HG03135 (cell line): ENCODE measurements at regions not wholly inside any gene's neighbourhood (a gene's known extent, or its start where the extent isn't known, plus 50 kb on each side); places are given as distances from the start of the nearest gene placed in this dataset.

ENCODE experiments used
- ATAC-seq: cut with Tn5 transposase; IDR thresholded peaks from one replicate; pipeline ENCODE4 v1.9.1; 2021; ENCODE audit warnings: mild to moderate bottlenecking, moderate library complexity; ENCODE audit not compliant: unreplicated experiment

DNA sequence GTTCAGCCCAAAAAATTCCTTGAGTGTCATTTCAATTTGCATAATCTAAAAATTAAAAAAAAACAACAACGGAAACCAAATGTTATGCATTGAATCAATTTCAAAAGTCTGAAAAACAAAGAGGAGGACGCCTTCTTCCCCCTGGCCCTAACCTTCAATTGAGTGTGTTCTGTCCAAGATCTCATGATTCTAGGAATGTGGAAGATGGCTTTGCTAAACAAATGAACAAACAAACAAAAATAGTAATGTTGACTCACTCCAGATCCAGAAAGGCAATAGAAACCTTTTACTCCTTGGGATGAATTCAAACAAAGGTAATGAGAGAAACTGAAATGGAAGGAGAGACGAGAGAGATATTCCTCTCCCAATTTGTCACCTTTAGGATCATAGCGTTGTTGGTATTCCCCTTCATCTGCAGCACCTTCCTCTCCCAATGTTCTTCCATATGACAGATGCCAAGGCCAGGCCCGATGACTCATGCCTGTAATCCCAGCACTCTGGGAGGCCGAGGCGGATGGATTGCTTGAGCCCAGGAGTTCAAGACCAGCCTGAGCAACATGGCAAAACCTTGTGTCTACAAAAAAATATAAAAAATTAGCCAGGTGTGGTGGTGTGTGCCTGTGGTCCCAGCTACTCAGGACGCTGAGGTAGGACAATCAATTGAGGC is 109.2 kb upstream of the ADGRF1 start:
- no peak for ATAC-seq

DNA sequence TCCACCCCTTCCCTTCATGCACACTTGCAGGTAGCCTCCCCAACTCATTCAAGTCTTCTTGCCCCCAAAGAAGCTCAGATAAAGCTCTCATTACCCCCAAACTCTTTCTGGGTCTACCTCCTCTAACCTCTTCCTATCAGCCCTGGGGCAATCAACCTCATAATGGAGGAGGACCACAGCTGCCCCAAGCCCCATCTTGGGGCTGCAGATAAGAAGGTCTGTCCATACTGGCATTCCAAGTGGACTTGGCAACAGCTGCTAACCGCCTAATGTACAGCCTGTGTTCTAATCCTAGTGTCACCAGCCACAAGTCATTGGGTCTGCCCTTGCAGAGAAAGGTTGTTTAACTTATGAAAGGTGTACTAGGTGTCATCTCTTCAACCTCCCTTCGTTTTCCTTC is 107.4 kb upstream of the ADGRF1 start:
- ATAC-seq = no peak

DNA sequence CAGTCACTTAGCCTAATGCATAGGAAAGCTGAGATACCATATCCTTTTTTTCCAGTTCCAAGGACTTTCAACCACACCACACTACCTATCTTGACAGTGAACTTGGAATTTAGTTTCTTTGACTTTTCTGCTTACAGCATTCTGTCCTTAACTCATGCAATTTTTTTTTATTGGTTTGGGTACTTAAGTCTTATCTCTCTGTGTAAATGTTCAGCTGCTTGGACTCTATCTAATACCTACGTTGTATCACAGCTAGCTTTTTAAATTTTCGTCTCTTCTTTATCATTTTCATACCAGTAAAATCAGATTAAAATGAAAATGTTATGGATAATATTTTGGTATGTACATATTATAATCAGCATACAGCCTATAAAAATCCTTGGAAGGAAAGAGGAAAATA is 106.9 kb upstream of the ADGRF1 start:
- no peak for ATAC-seq

DNA sequence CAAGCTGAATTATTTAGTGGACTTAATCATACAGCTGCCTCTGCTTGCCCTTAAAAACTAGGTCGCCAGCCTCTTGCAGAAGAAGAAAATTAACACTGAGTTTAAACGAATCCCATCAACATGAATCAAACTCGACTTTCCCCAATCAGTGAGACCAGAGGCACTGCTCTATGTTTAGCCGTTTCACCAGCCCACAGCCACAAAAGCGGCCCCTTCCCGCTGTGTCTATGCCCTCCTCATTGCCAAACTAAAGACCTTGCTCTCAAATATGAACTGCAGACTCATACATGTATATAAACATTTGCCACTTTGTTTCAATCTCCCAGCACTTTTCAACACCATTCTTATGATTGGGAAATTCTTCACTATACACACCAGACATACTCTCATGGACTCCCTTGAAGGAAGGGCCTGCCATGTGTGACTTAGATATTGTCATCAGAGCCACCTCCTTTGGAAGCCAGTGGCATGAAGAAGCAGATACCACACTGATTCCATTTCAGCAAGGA is 105.8 kb upstream of the ADGRF1 start:
- ATAC-seq = no peak

DNA sequence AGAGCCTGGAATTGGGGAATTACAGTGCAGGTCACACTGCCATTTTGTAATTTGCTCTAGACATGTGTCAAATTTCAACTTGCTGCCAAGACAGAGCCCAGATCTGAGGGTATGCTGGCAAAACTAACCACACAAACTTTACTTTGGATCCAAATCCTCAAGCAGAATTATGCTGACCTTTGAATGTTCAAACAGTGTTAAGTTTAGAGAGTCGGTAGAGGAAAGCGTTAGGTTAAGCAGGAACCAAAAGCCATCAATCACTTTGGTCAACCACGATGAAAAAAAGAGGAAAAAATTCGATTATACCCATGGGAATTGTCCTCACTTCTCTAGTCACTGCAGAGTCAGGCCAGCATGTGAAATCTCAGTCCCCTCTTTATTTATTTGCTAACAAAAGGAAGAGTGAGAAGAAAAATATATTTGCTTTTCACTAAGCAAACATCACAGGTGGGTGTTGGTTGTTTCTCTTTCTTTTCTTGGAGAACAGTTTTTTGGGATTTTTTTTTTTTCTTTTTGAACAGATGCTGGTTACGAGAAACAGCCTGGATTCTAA is 105.1 kb upstream of the ADGRF1 start:
- no peak for ATAC-seq

DNA sequence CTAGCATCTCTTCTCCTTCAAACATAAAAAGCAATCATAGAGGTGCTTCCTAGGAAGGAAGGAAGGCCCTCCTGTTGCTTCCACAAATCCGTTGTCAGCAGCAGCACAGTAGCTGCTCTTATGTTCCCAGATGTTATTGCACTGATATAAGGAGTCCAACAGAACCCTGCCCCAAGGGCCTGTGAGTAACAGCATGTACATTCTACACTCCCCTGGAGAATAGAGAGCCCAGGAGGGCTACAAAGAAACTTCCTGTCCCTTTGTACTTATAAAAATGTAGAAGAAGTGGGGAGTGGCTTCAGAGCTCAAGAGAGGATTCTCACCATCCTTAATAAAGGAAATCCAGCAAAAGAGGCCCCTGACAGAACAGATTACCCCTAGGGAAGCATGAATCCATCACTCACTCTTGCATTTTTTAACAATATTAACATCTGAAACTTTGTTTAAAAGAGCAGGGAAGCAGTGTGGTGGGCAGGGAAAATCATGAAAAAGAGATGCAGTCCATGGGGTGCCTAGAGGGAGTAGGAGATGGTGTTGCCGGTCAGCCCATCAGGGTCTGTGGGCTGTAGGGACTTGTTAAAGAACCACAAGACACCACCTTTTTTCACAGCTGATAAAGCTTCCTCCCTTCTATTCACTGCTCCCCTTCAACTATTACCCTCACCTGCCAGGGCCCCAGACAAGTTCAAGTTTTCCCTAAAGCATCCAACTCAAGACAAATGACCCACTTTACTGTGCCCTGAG is 104.5 kb upstream of the ADGRF1 start:
- no peak for ATAC-seq

DNA sequence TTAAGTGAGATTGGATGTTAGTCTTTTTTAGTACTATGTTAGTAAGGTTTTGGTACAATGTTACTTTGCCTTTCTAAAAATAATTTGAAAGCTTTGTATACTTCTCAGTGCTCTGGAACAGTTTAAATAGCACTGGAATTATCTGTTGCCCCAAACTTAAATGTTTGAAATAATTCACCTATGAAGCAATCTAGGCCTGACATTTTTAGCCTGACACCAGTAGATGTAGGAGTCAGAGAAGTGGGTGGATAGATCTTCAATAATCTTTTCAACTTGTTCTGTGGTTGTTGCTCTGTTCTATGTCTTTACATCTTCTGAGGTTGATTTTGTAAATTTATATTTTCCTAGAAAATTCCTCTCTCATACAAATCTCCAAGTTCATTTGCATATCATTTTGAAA is 103.1 kb upstream of the ADGRF1 start:
- no peak for ATAC-seq

DNA sequence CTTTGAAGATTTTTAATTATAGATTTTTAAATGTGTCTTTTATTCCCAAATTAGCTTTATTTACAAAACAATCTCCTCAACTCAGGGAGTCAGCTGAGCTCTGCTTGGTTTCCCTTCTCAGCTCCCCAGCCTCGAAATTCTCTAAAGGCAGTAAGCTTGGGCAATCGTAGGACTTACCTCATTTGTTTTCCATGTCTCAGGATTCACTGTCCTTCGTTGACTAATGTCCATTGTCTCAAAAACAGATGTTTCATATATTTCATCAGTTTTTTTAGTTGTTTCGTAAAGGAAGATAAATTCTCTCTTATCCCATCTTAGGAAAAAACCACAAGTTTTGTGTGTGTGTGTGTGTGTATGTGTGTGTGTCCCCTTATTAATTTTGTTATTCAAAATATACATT is 102.2 kb upstream of the ADGRF1 start:
- ATAC-seq = no peak

DNA sequence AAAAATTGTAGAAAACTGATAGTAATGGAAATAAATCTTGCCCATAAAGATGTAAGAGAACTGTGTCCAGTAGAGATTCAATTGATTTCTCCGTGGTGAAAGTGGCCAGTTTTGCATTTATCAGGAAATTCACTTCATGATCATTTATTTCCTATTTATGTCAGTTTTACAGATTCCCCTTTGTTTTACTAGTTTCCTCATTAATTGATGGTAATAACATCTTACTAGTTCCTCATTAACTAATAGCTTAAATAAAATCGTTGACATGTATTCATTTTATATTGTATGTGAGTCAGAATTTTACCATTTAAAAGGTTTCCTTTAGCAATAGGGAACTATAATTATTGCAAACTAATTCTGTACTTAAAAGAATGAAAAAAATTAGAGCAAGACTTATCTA is 99.8 kb upstream of the ADGRF1 start:
- no peak for ATAC-seq

DNA sequence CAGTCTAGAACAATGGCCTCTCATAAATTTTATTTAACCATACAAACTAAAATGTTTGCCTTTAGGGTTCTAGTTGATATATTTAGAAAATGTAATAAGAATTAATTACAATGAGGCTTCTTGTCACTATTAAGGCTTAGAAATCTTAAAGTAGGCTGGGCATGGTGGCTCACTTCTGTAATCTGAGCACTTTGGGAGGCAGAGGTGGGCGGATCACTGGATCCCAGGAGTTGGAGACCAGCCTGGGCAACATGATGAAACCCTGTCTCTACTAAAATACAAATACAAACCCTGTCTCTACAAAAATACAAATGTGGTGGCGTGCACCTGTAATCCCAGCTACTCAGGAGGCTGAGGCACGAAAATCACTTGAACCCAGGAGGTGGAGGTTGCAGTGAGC is 99.0 kb upstream of the ADGRF1 start:
- no peak for ATAC-seq

DNA sequence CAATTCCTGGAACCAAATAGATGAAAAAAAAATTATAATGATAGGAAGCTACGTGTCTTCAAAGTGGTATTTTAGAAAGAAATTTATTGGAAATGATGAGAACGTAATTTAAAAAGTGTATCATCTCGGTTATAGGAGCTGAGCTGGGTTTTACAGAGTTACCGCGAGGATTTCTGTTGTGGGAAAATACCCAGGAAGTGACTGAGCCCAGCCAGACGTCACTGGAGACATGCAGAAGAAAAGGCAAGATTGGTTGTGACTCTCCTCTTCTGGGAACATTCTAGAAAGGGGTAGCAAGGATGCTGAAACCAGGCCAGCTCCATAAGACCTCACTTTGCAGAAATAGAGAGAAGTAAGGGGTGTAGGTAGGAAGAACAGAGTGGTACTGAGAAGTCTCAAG is 95.9 kb upstream of the ADGRF1 start:
- ATAC-seq = no peak

DNA sequence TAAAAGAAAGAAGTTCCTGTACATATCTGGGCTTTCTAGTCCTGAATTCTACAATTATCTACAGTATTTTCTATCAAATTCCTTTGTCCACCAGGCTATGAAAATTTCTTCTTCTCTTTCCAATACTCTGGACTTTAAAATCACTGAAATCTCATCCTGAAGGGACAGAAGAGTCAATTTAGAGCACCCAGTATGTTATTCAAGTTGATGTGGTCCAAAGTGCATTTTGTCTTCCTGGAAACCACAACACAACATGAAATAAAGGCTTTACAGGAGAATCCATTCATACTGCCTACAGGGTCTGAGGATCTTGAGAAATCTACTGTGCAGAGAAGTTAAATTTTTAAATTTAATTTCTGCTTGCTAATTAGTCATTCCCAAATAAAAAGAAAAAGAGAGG is 94.9 kb upstream of the ADGRF1 start:
- ATAC-seq = no peak

DNA sequence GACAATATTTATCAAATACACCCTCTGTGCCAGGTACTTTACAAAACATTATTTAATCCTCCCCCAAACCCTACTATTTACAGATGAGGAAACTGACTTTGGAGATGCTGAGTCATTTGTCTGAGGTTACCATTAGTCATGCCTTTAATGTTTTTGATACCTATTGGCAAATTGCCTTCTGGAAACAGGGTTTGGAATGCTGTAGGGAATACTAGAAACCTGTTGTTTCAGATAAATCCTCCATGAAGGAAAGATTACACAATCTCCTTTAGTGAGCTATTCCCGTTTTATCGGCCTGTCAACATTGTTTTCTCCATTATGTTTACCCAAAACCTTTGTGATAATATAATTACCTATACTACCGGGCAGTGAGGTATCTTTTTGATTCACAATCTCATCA is 93.6 kb upstream of the ADGRF1 start:
- ATAC-seq = no peak

DNA sequence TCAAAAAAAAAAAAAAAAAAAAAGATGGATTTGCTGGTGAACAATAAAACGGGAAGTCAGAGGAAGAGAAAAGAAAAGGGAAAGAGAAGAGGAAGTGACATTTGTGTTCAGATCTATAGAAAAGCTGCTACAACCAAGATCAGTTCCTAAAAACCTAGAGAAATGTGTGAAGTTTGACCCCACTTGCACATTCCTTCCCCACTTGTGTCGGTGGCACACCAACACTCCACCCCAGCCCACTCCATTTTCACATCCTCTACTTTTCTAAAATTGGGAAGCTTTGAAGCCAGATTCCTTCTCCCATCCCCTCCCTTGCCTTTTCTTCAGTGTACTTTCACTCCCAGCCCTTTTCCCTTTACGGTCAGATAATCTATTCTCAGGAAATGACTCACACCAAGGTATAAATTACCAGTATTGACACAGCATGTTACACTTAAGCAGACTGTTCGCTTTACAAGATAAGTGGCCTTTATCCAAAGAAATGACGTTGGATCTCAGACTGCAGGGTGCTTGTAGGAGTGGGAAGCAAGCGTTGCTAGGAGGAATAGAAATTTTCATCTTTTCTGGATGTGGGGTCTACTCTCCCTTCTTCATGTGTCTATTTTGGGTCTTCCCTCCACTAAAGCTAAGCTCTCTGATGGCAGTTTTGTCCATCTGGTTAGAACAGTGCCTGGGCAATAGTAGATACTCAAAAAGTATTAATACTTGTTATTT is 92.5 kb upstream of the ADGRF1 start:
- no peak for ATAC-seq

DNA sequence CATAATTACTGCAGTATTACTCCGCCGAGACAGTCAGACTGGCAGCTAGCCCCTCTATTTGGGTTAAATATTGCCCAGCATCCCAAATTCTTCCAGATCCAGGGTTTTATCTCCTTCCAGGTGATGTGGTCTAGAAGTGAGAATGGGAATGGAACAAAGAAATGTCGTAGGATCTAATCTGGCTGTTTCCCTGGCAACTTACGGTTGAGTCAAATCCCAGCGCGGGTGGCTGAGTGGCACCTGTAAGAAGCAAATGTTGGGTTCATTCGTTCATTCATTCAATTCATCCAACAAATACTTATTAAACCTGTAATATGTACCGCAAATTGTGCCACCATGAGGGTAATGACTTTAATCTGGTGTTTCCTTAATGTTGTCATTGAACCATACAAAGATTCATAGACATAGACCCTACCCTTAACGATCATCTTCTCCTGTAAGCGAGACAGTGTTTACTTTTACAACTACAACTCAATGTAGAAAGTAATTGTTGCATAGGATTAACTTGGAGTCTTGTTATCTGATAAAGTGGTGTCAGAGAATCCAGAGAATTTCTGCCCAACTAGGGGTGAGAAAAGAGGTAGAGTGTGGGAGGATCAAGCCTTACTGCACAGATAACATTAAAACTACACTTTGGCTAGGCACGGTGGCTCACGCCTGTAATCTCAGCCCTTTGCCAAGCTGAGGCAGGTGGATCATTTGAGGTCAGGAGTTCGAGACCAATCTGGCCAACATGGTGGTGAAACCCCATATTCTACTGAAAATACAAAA is 91.3 kb upstream of the ADGRF1 start:
- no peak for ATAC-seq

DNA sequence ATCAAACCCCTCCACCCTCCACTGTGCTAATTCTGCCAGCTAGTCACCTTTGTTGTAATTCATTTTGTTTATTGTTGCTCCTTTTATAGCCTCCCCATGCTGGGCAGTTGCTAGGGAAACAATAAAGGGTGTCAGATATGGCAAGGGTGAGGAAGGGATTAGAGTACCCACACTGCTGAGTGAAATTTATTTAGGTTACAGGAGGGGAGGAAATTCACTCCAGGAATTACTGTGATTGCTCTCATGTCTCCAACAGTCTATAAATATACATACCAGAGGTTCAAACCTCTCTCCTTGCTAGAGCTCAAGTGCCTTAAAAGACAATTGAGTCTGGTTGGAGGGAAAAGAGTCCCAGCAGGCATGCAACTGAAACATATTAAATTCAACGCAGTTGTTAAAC is 90.6 kb upstream of the ADGRF1 start:
- ATAC-seq = no peak

DNA sequence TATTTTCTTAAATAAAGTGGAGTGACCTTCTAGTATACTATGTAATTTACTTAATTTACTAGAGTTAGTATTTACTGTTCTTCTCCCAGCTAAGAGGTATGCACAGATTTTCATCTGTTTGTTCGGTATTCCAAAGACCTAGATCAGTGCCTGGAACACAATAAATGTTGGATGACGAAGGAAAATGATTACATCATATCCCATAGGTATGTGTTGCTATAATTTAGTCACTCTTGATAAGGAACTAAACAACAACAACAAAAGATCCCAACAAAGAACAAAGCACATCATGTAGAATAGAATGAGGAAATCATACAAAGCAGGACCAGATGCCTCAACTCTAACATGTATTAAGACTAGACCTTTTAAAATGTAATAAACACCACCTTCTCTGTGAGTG is 89.6 kb upstream of the ADGRF1 start:
- ATAC-seq = no peak

DNA sequence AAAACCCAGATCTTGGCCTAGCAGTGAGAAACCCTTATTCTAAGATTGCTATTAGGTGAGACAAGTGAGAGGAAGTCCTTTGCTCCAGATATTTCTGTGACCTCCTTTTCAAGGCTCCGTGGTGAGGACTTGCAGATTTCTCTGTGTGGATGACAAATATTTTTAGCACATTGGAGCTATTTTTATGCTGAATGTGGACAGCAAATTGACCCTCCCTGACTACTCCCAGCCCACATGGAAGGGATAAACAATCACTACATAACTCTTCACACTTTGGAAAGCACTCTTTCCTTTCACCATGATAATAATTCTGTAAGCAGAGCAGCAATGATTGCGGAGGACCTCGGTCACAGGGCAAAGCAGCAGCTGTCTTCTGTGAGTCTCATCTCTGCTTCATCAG is 88.0 kb upstream of the ADGRF1 start:
- ATAC-seq = no peak

DNA sequence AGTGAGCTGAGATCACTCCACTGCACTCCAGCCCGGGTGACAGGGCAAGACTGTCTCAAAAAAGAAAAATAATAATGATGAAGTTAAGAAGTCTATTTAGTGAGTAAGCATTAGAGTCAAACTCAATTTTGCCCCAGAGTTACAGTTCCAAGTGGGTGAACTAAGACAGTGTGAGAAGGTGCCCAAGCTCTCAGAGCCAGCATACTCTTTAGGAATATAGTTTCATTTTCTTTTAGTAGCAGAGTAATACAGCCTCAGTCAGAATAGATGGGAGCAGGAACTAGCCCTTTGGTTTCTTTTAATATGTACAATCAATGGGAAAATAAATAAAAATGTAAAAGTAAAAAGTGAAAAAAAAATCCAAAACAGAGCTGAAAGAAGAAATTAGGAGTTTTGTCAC is 87.0 kb upstream of the ADGRF1 start:
- ATAC-seq = no peak

DNA sequence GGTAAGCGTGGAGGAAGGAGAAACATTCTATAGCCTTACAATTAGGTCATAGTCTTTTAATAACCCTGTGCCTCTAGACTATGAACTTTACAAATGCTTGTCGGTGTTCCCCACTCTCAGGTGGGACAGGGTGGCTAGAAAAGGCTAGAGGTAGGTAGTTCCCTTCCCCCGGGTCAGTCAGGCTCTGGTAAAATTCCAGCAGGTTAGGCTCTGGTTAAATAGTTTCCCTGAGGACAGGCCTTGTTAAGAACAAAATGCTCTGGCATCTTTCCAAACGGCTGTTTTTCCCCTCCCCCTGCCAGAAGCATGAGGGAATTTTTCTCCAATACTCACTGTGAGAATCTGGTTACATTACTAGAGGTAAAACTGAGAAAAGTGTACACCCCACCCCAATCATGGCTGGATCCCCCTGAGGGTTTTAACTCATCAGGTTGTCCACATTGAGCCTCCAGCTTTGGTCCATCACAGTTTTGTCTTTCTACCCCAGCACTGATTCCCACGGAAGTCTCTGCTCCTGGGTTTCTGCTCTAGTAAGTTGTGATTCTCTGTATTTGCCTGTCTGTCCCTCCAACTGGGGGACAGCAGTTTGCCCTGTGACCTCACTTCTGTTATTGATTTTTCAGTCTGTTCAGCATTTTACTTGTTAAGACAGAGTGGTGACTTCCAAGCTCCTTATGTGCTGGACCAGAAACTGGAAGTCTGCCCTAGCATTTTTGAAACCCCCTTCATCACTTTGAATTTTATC is 84.7 kb upstream of the ADGRF1 start:
- ATAC-seq = no peak
